CD4-positive, alpha-beta T cell treated with Interleukin-12 subunit alpha and Interleukin-12 subunit beta, for 1 hour (primary cell): ENCODE measurements at regions not wholly inside any gene's neighbourhood (a gene's known extent, or its start where the extent isn't known, plus 50 kb on each side); places are given as distances from the start of the nearest gene placed in this dataset.

Source experiments
- DNase-seq: peaks from one replicate; pipeline ENCODE4 v3.0.0-alpha.2; 2020

- DNase-seq = no peak
Measured at GRCh38 chr4:181507938-181508337, 735.3 kb upstream of the TENM3 start.

DNA sequence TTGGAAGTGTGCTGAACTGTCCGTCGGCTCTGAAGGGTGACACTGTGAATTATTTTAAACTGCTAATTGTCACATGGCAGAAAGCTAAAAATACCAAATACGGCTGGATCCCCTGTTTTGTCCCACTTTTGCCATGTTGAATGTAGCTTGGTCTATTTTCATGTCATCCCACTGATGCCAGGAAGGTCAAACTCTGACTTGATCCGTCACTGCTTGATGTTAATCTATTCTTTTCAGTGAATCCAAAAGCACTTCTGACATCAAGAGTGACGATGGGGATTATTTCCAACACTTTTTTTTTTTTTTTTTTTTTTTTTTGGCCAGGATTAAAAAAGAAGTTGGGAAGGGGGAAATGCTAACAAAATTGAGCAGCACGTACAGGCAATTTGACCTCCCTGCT, 734.6 kb upstream of the TENM3 start:
- DNase-seq = no peak

GRCh38 chr4:181509073-181509472, 734.1 kb upstream of the TENM3 start:
- no peak for DNase-seq

DNA sequence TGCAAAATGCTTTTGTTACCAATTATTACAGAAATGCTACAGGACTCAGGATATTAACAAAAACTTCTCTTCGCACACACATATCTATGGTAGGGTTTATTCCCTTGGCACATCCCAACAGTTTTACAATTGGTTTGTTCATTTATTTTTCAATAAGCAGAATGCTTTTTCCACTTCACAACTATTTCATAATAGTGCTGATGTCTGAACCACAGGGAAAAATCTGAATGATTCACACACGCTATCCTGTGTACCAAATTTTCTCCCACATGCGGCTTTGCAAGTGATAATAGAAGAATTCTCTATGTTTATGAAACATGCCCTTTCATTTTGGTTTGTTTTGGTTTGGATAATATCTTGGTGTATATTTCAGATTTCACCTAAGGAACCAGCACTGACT, 725.7 kb upstream of the TENM3 start:
- DNase-seq = no peak

GRCh38 chr4:181520790-181521189, 722.4 kb upstream of the TENM3 start:
- no peak for DNase-seq

- DNase-seq = no peak
Measured at GRCh38 chr4:181523973-181524372, 719.2 kb upstream of the TENM3 start.

DNA sequence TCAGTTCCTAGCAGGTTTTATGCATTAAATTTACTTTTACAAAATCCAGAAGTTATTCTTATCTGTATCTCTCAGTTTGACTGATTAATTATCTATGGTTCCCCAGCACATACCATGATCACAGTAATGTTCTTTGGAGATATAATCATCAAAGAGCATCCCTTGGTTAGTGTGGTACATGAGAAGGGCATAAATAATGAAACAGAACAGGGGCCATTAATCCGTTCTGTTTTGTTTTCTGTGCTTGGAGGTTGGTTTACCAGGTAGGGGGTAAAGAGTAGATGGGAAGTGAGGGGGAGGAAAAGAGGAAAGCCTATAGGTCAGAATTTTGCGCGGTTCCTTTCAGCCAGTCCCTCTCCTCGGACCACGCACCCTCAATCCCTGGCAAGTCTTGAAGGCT, 718.7 kb upstream of the TENM3 start:
- DNase-seq = no peak

DNA sequence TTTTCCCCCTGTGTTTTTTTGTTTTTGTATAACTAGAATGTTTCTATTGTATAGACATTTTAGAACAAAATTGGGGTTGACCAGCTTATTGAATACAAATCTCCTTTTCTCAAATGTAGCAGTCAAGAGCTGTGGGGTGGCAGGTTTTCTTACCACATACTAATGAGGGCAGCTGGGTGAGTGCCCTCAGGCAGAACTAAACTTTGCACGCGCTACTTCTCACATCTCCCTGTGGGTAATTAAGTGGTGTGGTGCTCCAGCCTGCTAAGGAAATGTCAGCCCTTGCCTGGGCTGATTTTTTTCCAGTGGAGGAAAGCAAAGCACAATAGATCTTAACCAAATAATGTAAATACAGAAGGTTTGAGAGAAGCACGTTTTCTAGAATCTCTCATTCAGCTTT, 717.6 kb upstream of the TENM3 start:
- DNase-seq = no peak

- no peak for DNase-seq
Measured at GRCh38 chr4:181528570-181529184, 714.5 kb upstream of the TENM3 start.

DNA sequence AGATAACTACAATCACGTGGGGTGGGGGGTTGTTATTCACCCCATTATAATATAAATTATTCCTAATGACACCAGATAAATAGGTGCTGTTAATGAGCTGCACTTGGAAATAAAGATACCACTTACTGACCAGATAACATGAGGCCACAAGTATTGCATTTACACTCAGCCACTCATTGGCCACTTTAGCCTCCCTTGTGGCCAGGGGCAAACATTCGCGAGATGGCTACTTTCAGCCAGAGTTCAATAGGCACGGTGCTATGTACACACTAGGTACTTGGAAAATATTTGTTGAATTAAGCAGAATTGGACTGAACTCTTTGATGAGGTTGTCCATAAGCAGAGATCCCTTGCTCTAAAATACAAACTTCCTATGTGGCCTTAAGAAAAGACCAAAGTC, 713.7 kb upstream of the TENM3 start:
- DNase-seq = no peak

DNA sequence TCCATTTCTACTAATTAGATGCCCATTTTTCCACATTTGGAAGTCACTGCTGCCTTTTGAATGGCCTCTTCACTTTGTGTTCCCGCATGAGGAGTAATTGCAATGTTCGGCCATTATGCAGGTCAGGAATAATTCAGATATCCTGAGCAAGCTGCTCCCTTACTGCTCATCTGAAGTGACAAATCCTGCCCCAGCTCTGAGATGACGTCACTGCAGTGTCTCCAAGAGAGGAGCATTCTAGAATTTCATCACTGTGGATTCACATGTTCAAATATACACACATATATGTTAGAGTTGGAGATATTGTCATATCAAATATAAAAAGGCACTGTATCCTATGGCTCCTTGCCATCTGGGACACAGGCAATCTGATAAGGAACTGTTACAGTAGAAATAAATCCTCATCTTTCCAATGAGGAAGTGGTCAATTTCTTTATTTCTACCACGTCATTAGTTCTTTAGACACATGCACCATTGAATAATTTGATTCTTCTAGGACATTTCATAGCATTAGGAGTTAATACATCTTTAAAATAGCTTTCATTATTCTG, 706.9 kb upstream of the TENM3 start:
- DNase-seq = no peak

DNA sequence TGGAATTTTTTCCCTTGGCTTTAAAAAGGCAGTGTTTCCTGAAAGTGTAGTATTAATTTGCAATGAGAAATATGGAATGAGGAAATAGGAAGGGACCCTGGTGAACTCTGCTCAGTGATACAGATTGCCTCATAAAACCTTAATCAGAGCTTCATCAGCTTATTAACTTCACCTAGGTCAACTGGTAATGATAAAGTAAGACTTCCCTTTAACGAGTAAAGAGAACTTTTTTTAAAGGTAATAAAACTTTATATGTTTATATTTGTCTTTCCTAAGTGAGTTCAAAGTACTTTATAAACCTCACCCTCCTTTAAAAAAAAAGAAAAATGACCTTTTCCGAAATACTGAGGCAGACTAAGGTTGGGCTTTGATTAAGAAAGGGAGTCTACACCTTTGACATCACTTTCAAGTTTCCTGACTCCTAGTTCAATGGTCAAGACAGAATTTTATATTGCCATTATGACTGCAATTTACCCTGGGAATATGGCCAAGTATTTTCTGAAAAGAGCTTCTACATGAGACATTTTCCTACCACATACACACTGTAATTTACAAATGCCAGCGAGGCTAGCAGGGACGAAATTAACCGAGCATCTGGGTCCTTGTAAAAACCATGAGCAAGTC, 706.3 kb upstream of the TENM3 start:
- no peak for DNase-seq

GRCh38 chr4:181538431-181538830, 704.8 kb upstream of the TENM3 start:
- no peak for DNase-seq

DNA sequence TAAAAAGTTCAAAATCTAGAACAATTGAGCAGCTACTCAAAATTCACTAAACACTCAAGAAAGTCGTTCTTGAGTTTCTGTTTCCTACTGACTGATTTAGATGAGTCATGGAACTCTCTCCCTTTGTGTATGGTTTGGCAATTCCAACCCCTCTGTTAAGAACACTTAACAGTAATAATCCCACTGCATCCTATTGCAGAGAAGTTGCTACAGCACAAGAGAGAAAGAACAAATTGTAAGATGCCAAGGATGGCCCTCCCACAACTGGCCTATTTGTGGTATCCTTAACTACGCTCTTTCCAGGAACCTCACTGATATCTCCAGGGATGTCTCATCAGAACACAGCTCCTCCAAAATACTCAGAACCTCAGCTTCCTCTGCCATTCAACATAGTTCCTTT, 701.8 kb upstream of the TENM3 start:
- no peak for DNase-seq

- DNase-seq = no peak
Measured at GRCh38 chr4:181548873-181549575, 694.2 kb upstream of the TENM3 start.

DNA sequence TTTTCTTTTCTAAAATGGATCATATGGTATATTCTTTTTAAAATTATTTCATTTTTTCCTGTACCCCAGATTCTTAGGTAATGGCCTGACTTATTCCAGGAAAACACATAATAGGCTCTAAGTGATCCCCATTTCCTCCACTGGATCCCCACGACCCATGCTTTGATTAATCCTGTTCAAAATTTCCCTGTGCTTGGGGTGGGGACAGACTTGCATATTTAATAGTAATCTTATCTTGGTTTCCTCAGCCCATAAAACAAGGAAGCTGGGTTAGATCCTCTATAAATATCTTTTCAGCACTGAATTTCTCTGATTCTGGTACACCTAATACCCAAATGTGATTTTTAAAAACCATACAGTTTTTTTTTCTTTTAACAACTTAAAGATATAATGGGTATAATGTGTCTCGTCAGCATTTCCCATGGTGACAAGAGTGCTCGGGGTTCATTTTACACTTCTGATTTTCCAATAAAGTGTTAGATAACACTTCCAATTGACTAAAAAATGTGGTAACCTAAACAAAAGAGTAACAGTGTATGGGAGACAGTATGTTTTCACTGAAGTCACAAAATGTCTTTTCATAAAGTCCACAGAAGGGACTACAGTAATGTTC, 693.5 kb upstream of the TENM3 start:
- DNase-seq = no peak

DNA sequence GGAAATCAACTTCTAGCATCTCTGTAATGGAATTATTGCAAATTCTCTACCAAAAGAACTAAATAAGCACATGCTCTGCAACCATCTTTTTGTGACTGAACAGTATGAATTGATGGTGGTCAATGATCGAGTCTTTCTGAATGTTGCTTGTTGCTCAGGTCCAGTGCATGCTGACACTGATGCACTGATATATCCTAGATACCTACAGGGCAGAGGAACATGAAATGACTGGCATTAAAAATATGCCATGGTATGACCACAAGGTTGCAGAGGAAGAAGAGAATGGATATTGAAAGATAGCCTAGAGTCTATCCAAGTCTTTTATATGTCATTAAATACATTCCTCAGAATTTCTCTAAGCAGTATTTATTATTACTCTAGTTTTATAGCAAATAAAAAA, 692.8 kb upstream of the TENM3 start:
- DNase-seq = no peak

DNA sequence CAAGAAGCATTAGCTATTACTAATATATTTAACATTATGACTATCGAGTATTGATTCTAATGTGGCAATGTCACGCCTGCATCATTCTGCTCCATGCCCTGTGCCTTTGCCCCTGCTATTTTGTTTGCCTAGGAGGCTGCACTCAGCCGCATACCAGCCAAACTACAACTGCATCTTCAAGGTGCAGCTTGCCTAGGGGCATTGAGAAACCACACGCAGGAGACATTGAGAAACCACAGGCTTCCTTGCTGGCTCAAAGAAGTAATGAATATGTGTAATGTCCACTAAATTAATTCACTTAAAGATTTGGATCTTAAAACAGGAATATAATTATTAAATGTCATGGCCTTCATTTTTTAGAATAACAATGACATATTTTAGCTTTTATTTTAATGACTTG, 683.6 kb upstream of the TENM3 start:
- DNase-seq = no peak

DNA sequence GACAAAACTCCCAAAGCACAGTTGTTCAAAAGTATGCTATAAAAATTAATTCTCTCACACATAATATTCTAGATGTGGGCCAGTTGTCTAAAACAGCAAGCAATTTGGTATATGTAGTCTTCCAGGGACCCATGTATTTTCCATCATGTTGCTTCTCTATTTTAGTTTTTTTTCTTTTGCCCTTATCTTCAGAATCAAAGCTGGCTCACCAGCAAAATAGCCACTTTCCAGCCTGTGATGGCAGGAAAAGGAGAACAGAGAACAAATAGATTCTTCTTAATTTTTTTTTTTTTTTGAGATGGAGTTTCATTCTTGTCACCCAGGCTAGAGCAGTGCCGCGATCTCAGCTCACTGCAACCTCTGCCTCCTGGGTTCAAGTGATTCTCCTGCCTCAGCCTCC, 680.8 kb upstream of the TENM3 start:
- DNase-seq = no peak

GRCh38 chr4:181564625-181565024, 678.6 kb upstream of the TENM3 start:
- no peak for DNase-seq

GRCh38 chr4:181566490-181566889, 676.7 kb upstream of the TENM3 start:
- DNase-seq = no peak

GRCh38 chr4:181569553-181569952, 673.6 kb upstream of the TENM3 start:
- no peak for DNase-seq

DNA sequence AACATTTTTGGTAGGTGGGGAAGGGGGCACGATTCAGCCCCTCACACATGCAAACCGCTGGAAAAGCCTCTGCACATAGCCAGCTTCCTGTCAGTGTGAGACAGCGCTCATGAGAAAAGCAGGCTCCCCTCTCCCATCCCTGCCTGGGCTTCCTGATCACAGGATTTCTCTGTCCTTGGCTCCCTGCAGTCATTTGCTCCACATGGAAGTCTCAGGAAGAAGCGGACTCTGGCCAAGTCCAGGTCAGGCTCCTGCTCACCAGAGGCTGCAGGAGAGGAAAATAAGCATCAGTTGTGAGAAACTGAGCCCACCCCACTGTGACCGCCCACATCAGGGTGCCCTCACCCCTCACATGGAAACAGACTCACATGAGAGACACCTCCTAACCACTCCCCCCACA, 664.3 kb upstream of the TENM3 start:
- no peak for DNase-seq

DNA sequence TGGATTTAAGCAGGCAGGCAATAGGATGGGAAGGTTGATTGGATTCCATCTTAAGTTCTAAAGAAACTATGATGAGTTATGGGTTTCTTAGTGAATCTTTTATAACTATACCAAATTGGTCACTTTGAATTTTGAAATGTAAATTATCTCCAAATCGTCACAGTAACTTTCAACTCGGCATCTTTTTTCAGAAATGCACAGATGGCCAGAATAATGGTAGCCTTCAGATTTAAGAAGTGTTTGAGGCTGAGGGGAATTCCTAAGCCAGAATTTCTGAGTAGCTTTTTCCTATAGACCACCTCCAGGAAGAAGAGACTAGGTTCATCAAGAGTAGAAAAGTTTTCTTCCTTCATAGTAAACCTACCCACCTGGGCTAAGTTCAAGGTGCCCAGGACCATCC, 663.7 kb upstream of the TENM3 start:
- DNase-seq = no peak
